ENCODE measurements at regions not wholly inside any gene's neighbourhood (a gene's known extent, or its start where the extent isn't known, plus 50 kb on each side); places are given as distances from the start of the nearest gene placed in this dataset.

- DNase-seq (ENCODE audit: low spot score) = no peak
Measured at GRCh38 chr10:118537623-118538022, 57.8 kb downstream of the PRLHR start.

- DNase-seq (ENCODE audit: low spot score) = no peak
Measured at GRCh38 chr10:118534136-118534535, 61.3 kb downstream of the PRLHR start.

GRCh38 chr10:118531105-118531852 is 64.2 kb downstream of the PRLHR start:
- no peak for DNase-seq (ENCODE audit: low spot score)

- no peak for DNase-seq (ENCODE audit: low spot score)
Measured at GRCh38 chr10:118528426-118528825, 67.0 kb downstream of the PRLHR start.

GRCh38 chr10:118523775-118524174 is 71.7 kb downstream of the PRLHR start:
- no peak for DNase-seq (ENCODE audit: low spot score)

- DNase-seq (ENCODE audit: low spot score) = no peak
Measured at GRCh38 chr10:118522791-118523498, 72.5 kb downstream of the PRLHR start.

GRCh38 chr10:118521415-118522117 is 73.9 kb downstream of the PRLHR start:
- no peak for DNase-seq (ENCODE audit: low spot score)

GRCh38 chr10:118520116-118520742 is 75.2 kb downstream of the PRLHR start:
- no peak for DNase-seq (ENCODE audit: low spot score)

- DNase-seq (ENCODE audit: low spot score) = no peak
Measured at GRCh38 chr10:118518095-118518494, 77.4 kb downstream of the PRLHR start.

- no peak for DNase-seq (ENCODE audit: low spot score)
Measured at GRCh38 chr10:118516716-118517115, 78.7 kb downstream of the PRLHR start.

- no peak for DNase-seq (ENCODE audit: low spot score)
Measured at GRCh38 chr10:118513174-118513573, 82.3 kb downstream of the PRLHR start.

- DNase-seq (ENCODE audit: low spot score) = no peak
Measured at GRCh38 chr10:118511711-118512110, 83.7 kb downstream of the PRLHR start.

GRCh38 chr10:118508863-118509262 is 86.6 kb downstream of the PRLHR start:
- DNase-seq (ENCODE audit: low spot score) = no peak

- DNase-seq (ENCODE audit: low spot score) = no peak
Measured at GRCh38 chr10:118508355-118508754, 87.1 kb downstream of the PRLHR start.

- DNase-seq (ENCODE audit: low spot score) = no peak
Measured at GRCh38 chr10:118506671-118507590, 88.5 kb downstream of the PRLHR start.

GRCh38 chr10:118505363-118505762 is 90.1 kb downstream of the PRLHR start:
- no peak for DNase-seq (ENCODE audit: low spot score)

GRCh38 chr10:118504467-118505205 is 90.8 kb downstream of the PRLHR start:
- no peak for DNase-seq (ENCODE audit: low spot score)

- DNase-seq (ENCODE audit: low spot score) = no peak
Measured at GRCh38 chr10:118504044-118504443, 91.4 kb downstream of the PRLHR start.

- no peak for DNase-seq (ENCODE audit: low spot score)
Measured at GRCh38 chr10:118503192-118503591, 92.3 kb downstream of the PRLHR start.

- DNase-seq (ENCODE audit: low spot score) = no peak
Measured at GRCh38 chr10:118501637-118502440, 93.6 kb downstream of the PRLHR start.
